HL-60 (cell line): ENCODE measurements at regions not wholly inside any gene's neighbourhood (a gene's known extent, or its start where the extent isn't known, plus 50 kb on each side); places are given as distances from the start of the nearest gene placed in this dataset.

ENCODE experiments used
- POLR2AphosphoS5 ChIP-seq: IDR thresholded peaks from 2 replicates; pipeline ENCODE4 v1.6.1; 2012; ENCODE audit warnings: low read depth
- REST ChIP-seq: IDR thresholded peaks from 2 replicates; pipeline ENCODE4 v1.6.1; 2012; ENCODE audit warnings: low read depth; ENCODE audit not compliant: insufficient replicate concordance

DNA sequence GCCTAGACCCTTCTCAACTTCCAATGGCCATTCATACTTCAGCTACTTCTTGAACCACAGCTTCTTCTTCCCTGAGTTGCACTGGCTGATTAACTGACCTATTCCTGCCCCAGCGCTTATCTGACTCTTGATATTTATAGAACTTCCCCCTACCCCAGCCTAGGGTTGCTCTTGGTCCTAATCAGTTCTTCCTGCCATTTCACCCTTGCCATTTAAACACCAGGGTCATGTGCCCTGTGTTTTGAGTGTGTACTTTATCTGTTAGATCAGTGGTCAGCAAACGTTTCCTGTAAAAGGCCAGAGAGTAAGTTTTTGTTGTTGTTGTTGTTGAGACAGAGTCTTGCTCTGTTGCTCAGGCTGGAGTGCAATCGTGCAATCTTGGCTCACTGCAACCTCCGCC, 82.4 kb upstream of the COX10 start:
- TF ChIP-seq POLR2AphosphoS5 = no peak
- no peak for TF ChIP-seq REST
